GM12878 (cell line): ENCODE measurements at regions not wholly inside any gene's neighbourhood (a gene's known extent, or its start where the extent isn't known, plus 50 kb on each side); places are given as distances from the start of the nearest gene placed in this dataset.

ENCODE experiments used
- CBX5 ChIP-seq: sonication (generic); IDR thresholded peaks from 2 replicates; pipeline ENCODE4 v1.6.1; 2016; ENCODE audit warnings: low read depth, moderate library complexity, mild to moderate bottlenecking, inconsistent platforms
- CEBPB ChIP-seq, 2 experiments: fragments of 150-350 bp in 1 of 2; IDR thresholded peaks; 2 replicates each; pipeline ENCODE4 v1.6.1; 2012 to 2014; ENCODE audit warnings: low read depth in 2 of 2, low read length in 2 of 2, borderline replicate concordance in 1 of 2, inconsistent platforms in 1 of 2
- DPF2 ChIP-seq: fragments of 450-650 bp; IDR thresholded peaks from 2 replicates; pipeline ENCODE4 v1.6.1; 2017; ENCODE audit warnings: mild to moderate bottlenecking
- EGR1 ChIP-seq, 2 experiments: IDR thresholded peaks; 1 replicate in 1 of 2; 2 replicates in 1 of 2; pipeline ENCODE4 v1.6.1; 2011 to 2012; ENCODE audit warnings: low read depth in 2 of 2, low read length in 2 of 2, borderline replicate concordance in 1 of 2, mild to moderate bottlenecking in 1 of 2, moderate library complexity in 1 of 2
- ESRRA ChIP-seq: IDR thresholded peaks from 2 replicates; pipeline ENCODE4 v1.6.1; 2012; ENCODE audit warnings: mild to moderate bottlenecking, low read length, improper control_type of control experiment
- EZH2 ChIP-seq: IDR thresholded peaks from 2 replicates; pipeline ENCODE4 v1.6.1; 2012; ENCODE audit warnings: low read depth, mild to moderate bottlenecking, control low read depth, inconsistent platforms, low read length, borderline replicate concordance; ENCODE audit not compliant: control insufficient read depth
- FOXK2 ChIP-seq: fragments of 450-650 bp; IDR thresholded peaks from 2 replicates; pipeline ENCODE4 v1.6.1; 2017; ENCODE audit warnings: mild to moderate bottlenecking, moderate library complexity
- GABPA ChIP-seq: IDR thresholded peaks from 2 replicates; pipeline ENCODE4 v1.6.1; 2014; ENCODE audit warnings: antibody characterized with exemption, low read depth, mild to moderate bottlenecking, inconsistent platforms
- IKZF1 ChIP-seq: fragments of 450-650 bp; conservative IDR thresholded peaks from 2 replicates; pipeline ENCODE4 v1.6.1; 2017; ENCODE audit warnings: antibody characterized with exemption, mild to moderate bottlenecking
- KLF5 ChIP-seq: fragments of 450-650 bp; IDR thresholded peaks from 2 replicates; pipeline ENCODE4 v1.6.1; 2014; ENCODE audit warnings: mild to moderate bottlenecking; ENCODE audit not compliant: partially characterized antibody
- LARP7 ChIP-seq: fragments of 450-650 bp; IDR thresholded peaks from 2 replicates; pipeline ENCODE4 v1.6.1; 2017; ENCODE audit warnings: mild to moderate bottlenecking
- MTA3 ChIP-seq: IDR thresholded peaks from 2 replicates; pipeline ENCODE4 v1.6.1; 2012; ENCODE audit warnings: low read length, inconsistent platforms, borderline replicate concordance
- MYB ChIP-seq: fragments of 150-350 bp; IDR thresholded peaks from 2 replicates; pipeline ENCODE4 v1.6.1; 2014; ENCODE audit warnings: mild to moderate bottlenecking, low read depth, low read length, borderline replicate concordance
- NFYA ChIP-seq: IDR thresholded peaks from 2 replicates; pipeline ENCODE4 v1.6.1; 2011; ENCODE audit warnings: low read depth, mild to moderate bottlenecking, low read length, improper control_type of control experiment, borderline replicate concordance
- PAX5 ChIP-seq: IDR thresholded peaks from 2 replicates; pipeline ENCODE4 v1.6.1; 2011; ENCODE audit warnings: low read depth, low read length, borderline replicate concordance
- POLR2AphosphoS5 ChIP-seq: IDR thresholded peaks from 2 replicates; pipeline ENCODE4 v1.6.1; 2011; ENCODE audit warnings: mild to moderate bottlenecking, low read length, inconsistent platforms
- SIX5 ChIP-seq: IDR thresholded peaks from 2 replicates; pipeline ENCODE4 v1.6.1; 2011; ENCODE audit warnings: mild to moderate bottlenecking, low read depth, low read length, moderate library complexity; ENCODE audit not compliant: severe bottlenecking
- SREBF1 ChIP-seq: IDR thresholded peaks from 2 replicates; pipeline ENCODE4 v1.6.1; 2012; ENCODE audit warnings: mild to moderate bottlenecking, low read length
- TARDBP ChIP-seq: IDR thresholded peaks from 2 replicates; pipeline ENCODE4 v1.6.1; 2016; ENCODE audit warnings: borderline replicate concordance
- TCF7 ChIP-seq: IDR thresholded peaks from 2 replicates; pipeline ENCODE4 v1.6.1; 2014; ENCODE audit warnings: antibody characterized with exemption, borderline replicate concordance
- ZBED1 ChIP-seq: IDR thresholded peaks from 2 replicates; pipeline ENCODE4 v1.6.1; 2016; ENCODE audit warnings: borderline replicate concordance
- ZNF217 ChIP-seq: fragments of 450-650 bp; IDR thresholded peaks from 2 replicates; pipeline ENCODE4 v1.6.1; 2017; ENCODE audit warnings: antibody characterized with exemption, mild to moderate bottlenecking
- ZNF24 ChIP-seq: fragments of 450-650 bp; IDR thresholded peaks from 2 replicates; pipeline ENCODE4 v1.6.1; 2017; ENCODE audit warnings: antibody characterized with exemption, mild to moderate bottlenecking
- ZNF384 ChIP-seq: IDR thresholded peaks from 2 replicates; pipeline ENCODE4 v1.6.1; 2012; ENCODE audit warnings: low read depth, mild to moderate bottlenecking, low read length, improper control_type of control experiment, borderline replicate concordance
- TF ChIP-seq, protein P1 (sequence below): IDR thresholded peaks from 2 replicates; pipeline ENCODE4 v1.6.1; 2012; ENCODE audit warnings: low read depth, low read length, improper control_type of control experiment
- TF ChIP-seq, protein P2 (sequence below), 3 experiments: IDR thresholded peaks in 2 of 3; conservative IDR thresholded peaks in 1 of 3; 2 replicates each; pipeline ENCODE4 v1.5.1; 2011; ENCODE audit warnings: low read depth in 3 of 3, low read length in 3 of 3, mild to moderate bottlenecking in 3 of 3, control low read depth in 2 of 3, moderate library complexity in 2 of 3, inconsistent platforms in 1 of 3, mixed read lengths in 1 of 3; ENCODE audit not compliant: control insufficient read depth in 2 of 3, insufficient read depth in 1 of 3; ENCODE audit errors: extremely low read depth in 1 of 3
- TF ChIP-seq, protein P3 (sequence below): fragments of 450-650 bp; IDR thresholded peaks from 2 replicates; pipeline ENCODE4 v1.6.1; 2017; ENCODE audit warnings: antibody characterized with exemption, mild to moderate bottlenecking, moderate library complexity

DNA sequence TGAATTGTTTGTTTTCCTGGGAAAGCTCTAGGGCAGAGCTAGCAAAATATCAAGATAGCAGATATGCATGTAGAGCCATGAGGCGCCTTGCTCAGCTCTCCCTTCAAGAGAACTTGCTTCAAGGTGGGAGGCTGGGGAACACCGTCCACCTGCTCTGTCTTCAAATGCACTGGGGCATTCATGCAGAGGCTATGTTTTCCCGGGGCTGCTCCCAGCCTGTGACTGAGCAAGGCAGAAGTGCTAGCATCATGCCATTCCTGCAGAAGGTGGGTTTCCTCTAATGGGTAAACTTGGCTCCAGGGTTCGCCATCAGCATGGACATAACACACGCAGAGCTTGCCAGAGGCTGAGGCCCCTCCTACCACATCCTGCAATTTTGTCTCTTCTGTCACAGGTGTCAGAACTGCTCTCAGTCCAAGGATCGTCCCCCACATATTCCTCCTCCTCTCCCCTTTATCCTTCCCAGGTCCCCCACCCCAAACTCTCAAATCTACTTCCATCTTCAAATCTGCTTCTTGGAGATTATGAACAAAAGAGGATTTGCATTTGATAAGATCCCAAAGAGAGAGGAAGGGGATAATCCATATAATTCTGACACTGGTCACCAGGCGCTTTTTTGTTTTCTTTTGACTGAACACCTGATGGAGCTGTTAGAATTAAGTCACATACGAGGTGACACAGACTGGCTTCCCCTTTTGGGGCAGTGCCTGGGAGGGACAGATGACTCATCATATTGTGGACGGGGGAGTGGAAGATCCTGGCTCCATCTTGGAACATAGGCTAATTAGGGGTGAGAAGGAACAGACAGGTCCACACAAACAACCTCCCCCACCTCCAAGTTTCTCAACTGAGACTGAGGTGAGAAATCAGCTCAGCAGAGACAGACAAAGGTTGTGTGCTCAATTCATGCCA lies 85.0 kb upstream of the TAF11L2 start (continued):
- no peak for TF ChIP-seq PAX5
- TF ChIP-seq POLR2AphosphoS5, result no peak
- TF ChIP-seq, protein P1, sequence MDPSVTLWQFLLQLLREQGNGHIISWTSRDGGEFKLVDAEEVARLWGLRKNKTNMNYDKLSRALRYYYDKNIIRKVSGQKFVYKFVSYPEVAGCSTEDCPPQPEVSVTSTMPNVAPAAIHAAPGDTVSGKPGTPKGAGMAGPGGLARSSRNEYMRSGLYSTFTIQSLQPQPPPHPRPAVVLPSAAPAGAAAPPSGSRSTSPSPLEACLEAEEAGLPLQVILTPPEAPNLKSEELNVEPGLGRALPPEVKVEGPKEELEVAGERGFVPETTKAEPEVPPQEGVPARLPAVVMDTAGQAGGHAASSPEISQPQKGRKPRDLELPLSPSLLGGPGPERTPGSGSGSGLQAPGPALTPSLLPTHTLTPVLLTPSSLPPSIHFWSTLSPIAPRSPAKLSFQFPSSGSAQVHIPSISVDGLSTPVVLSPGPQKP, result no peak
- no peak for TF ChIP-seq ZNF384
- TF ChIP-seq TARDBP, result no peak
- TF ChIP-seq LARP7, result no peak
- no peak for TF ChIP-seq CBX5
- no peak for TF ChIP-seq ZBED1
- TF ChIP-seq GABPA, result no peak
- TF ChIP-seq ESRRA, result no peak
- TF ChIP-seq ZNF24, result no peak
- no peak for TF ChIP-seq EGR1 (IDR thresholded peaks at IDR 0.05; ENCODE audit: borderline replicate concordance in 1 of 2, low read depth in 2 of 2, low read length in 2 of 2)
- no peak for TF ChIP-seq CEBPB (IDR thresholded peaks at IDR 0.05; ENCODE audit: borderline replicate concordance in 1 of 2, low read depth in 2 of 2, low read length in 2 of 2)
- no peak for TF ChIP-seq TCF7
- TF ChIP-seq KLF5, result no peak
- no peak for TF ChIP-seq SREBF1
- TF ChIP-seq FOXK2, result no peak
- no peak for TF ChIP-seq ZNF217
- TF ChIP-seq MYB, result no peak
- TF ChIP-seq NFYA, result no peak
- TF ChIP-seq MTA3, result no peak
- TF ChIP-seq IKZF1, result peak; percentile 53
- TF ChIP-seq DPF2, result no peak
- TF ChIP-seq, protein P2, sequence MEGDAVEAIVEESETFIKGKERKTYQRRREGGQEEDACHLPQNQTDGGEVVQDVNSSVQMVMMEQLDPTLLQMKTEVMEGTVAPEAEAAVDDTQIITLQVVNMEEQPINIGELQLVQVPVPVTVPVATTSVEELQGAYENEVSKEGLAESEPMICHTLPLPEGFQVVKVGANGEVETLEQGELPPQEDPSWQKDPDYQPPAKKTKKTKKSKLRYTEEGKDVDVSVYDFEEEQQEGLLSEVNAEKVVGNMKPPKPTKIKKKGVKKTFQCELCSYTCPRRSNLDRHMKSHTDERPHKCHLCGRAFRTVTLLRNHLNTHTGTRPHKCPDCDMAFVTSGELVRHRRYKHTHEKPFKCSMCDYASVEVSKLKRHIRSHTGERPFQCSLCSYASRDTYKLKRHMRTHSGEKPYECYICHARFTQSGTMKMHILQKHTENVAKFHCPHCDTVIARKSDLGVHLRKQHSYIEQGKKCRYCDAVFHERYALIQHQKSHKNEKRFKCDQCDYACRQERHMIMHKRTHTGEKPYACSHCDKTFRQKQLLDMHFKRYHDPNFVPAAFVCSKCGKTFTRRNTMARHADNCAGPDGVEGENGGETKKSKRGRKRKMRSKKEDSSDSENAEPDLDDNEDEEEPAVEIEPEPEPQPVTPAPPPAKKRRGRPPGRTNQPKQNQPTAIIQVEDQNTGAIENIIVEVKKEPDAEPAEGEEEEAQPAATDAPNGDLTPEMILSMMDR (IDR thresholded peaks at IDR 0.05 in 2 of 3, conservative IDR thresholded peaks at IDR 0.05 in 1 of 3; ENCODE audit: control insufficient read depth in 2 of 3, extremely low read depth in 1 of 3, insufficient read depth in 1 of 3, low read depth in 3 of 3, low read length in 3 of 3), result peak in 1 of 3 experiments; percentile 21; a peak in 2 of 6 replicates
- TF ChIP-seq, protein P3, sequence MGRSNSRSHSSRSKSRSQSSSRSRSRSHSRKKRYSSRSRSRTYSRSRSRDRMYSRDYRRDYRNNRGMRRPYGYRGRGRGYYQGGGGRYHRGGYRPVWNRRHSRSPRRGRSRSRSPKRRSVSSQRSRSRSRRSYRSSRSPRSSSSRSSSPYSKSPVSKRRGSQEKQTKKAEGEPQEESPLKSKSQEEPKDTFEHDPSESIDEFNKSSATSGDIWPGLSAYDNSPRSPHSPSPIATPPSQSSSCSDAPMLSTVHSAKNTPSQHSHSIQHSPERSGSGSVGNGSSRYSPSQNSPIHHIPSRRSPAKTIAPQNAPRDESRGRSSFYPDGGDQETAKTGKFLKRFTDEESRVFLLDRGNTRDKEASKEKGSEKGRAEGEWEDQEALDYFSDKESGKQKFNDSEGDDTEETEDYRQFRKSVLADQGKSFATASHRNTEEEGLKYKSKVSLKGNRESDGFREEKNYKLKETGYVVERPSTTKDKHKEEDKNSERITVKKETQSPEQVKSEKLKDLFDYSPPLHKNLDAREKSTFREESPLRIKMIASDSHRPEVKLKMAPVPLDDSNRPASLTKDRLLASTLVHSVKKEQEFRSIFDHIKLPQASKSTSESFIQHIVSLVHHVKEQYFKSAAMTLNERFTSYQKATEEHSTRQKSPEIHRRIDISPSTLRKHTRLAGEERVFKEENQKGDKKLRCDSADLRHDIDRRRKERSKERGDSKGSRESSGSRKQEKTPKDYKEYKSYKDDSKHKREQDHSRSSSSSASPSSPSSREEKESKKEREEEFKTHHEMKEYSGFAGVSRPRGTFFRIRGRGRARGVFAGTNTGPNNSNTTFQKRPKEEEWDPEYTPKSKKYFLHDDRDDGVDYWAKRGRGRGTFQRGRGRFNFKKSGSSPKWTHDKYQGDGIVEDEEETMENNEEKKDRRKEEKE, result no peak
- TF ChIP-seq EZH2, result no peak
- TF ChIP-seq SIX5, result no peak
